ENCODE measurements at regions not wholly inside any gene's neighbourhood (a gene's known extent, or its start where the extent isn't known, plus 50 kb on each side); places are given as distances from the start of the nearest gene placed in this dataset.
"Not testable (repeated sequence)": the region's sequence is repeated elsewhere in the genome, so short reads cannot be mapped to it uniquely, and the experiment has no call there.

- Histone ChIP-seq H3K4me3 (ENCODE audit: low read length in 2 of 2) (no peak overlapping the region), H3K27me3 (ENCODE audit: control insufficient read depth in 2 of 2, insufficient read depth in 2 of 2, low read length in 2 of 2) (no peaks in the 10 kb centered on the region), H3K27ac (ENCODE audit: low read depth in 2 of 2, low read length in 2 of 2) (no peak overlapping the region), H3K9me3 (ENCODE audit: control insufficient read depth in 2 of 2, low read length in 2 of 2) (no peaks in the 10 kb centered on the region), H3K4me1 (ENCODE audit: control insufficient read depth in 2 of 2, insufficient read depth in 2 of 2, low read length in 2 of 2) (no peaks in the 10 kb centered on the region), H3K36me3 (ENCODE audit: control insufficient read depth in 2 of 2, insufficient read depth in 2 of 2, low read length in 2 of 2) (no peaks in the 10 kb centered on the region), H3K9ac (ENCODE audit: low read depth in 1 of 2, low read length in 2 of 2) (no peak overlapping the region)
Observed at GRCh38 chr6:97468981-97469380, 186.0 kb upstream of the MMS22L start.

- Histone ChIP-seq H3K27me3 (ENCODE audit: control insufficient read depth in 2 of 2, insufficient read depth in 2 of 2, low read length in 2 of 2) (no peaks in the 10 kb centered on the region), H3K36me3 (ENCODE audit: control insufficient read depth in 2 of 2, insufficient read depth in 2 of 2, low read length in 2 of 2) (no peaks in the 10 kb centered on the region), H3K9me3 (ENCODE audit: control insufficient read depth in 2 of 2, low read length in 2 of 2) (no peaks in the 10 kb centered on the region), H3K9ac (ENCODE audit: low read depth in 1 of 2, low read length in 2 of 2) (no peak overlapping the region), H3K4me3 (ENCODE audit: low read length in 2 of 2) (no peak overlapping the region), H3K4me1 (ENCODE audit: control insufficient read depth in 2 of 2, insufficient read depth in 2 of 2, low read length in 2 of 2) (no peaks in the 10 kb centered on the region), H3K27ac (ENCODE audit: low read depth in 2 of 2, low read length in 2 of 2) (no peak overlapping the region)
Observed at GRCh38 chr6:97469451-97469850, 186.4 kb upstream of the MMS22L start.

DNA sequence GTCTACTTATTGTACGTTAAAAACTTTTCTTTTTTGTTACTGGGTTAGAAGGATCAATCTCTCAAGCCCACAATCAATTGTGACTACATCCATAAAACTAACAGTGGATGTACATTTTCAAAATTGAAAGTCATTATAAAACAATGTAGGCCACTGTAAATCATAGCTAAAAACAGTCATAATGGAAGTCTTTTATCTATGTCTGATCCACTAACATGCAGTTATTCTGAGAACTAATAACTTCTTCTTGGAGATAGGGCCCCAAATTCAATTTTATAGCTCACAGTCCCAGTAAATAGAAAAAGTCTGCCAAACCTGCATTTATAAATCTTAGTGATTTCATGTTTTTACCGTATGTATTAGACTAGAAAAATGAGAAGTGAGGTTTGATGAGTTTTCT is 187.3 kb upstream of the MMS22L start:
- H3K9ac ChIP-seq (ENCODE audit: low read depth in 1 of 2, low read length in 2 of 2): no peak overlapping the region
- no peaks in the 10 kb centered on the region for H3K4me1 ChIP-seq (ENCODE audit: control insufficient read depth in 2 of 2, insufficient read depth in 2 of 2, low read length in 2 of 2)
- H3K9me3 ChIP-seq (ENCODE audit: control insufficient read depth in 2 of 2, low read length in 2 of 2): no peaks in the 10 kb centered on the region
- H3K36me3 ChIP-seq (ENCODE audit: control insufficient read depth in 2 of 2, insufficient read depth in 2 of 2, low read length in 2 of 2): no peaks in the 10 kb centered on the region
- H3K4me3 ChIP-seq (ENCODE audit: low read length in 2 of 2): no peak overlapping the region
- H3K27ac ChIP-seq (ENCODE audit: low read depth in 2 of 2, low read length in 2 of 2): no peak overlapping the region
- H3K27me3 ChIP-seq (ENCODE audit: control insufficient read depth in 2 of 2, insufficient read depth in 2 of 2, low read length in 2 of 2): no peaks in the 10 kb centered on the region

DNA sequence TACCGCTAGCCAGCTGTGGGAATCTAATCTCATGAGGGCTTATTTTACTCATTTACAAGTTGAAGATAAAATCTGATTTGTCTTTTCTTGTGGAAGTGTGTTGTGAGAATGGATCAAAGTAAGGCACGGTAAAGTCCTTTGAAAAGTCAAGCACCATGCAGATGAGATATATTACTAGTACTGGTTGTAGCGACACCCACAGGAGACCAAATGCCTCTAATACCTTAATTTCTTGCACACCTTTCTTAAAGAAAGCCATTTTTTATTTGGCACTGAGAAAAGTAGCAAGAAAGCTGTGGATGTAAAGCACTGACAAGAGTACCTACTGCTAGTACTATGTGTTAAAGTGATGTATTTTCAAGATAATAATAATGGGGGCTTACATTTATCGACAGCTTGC is 191.0 kb upstream of the MMS22L start:
- no peaks in the 10 kb centered on the region for H3K27me3 ChIP-seq (ENCODE audit: control insufficient read depth in 2 of 2, insufficient read depth in 2 of 2, low read length in 2 of 2)
- no peak overlapping the region for H3K27ac ChIP-seq (ENCODE audit: low read depth in 2 of 2, low read length in 2 of 2)
- no peaks in the 10 kb centered on the region for H3K4me1 ChIP-seq (ENCODE audit: control insufficient read depth in 2 of 2, insufficient read depth in 2 of 2, low read length in 2 of 2)
- no peak overlapping the region for H3K4me3 ChIP-seq (ENCODE audit: low read length in 2 of 2)
- H3K9me3 ChIP-seq (ENCODE audit: control insufficient read depth in 2 of 2, low read length in 2 of 2): no peaks in the 10 kb centered on the region
- H3K9ac ChIP-seq (ENCODE audit: low read depth in 1 of 2, low read length in 2 of 2): no peak overlapping the region
- H3K36me3 ChIP-seq (ENCODE audit: control insufficient read depth in 2 of 2, insufficient read depth in 2 of 2, low read length in 2 of 2): no peaks in the 10 kb centered on the region

GRCh38 chr6:97497713-97498331 is 214.8 kb upstream of the MMS22L start:
- Histone ChIP-seq H3K4me1 (ENCODE audit: control insufficient read depth in 2 of 2, insufficient read depth in 2 of 2, low read length in 2 of 2) (no peaks in the 10 kb centered on the region), H3K36me3 (ENCODE audit: control insufficient read depth in 2 of 2, insufficient read depth in 2 of 2, low read length in 2 of 2) (no peaks in the 10 kb centered on the region), H3K27ac (ENCODE audit: low read depth in 2 of 2, low read length in 2 of 2) (no peak overlapping the region), H3K9me3 (ENCODE audit: control insufficient read depth in 2 of 2, low read length in 2 of 2) (no peaks in the 10 kb centered on the region), H3K4me3 (ENCODE audit: low read length in 2 of 2) (no peak overlapping the region), H3K9ac (ENCODE audit: low read depth in 1 of 2, low read length in 2 of 2) (no peak overlapping the region), H3K27me3 (ENCODE audit: control insufficient read depth in 2 of 2, insufficient read depth in 2 of 2, low read length in 2 of 2) (no peaks in the 10 kb centered on the region)

GRCh38 chr6:97501853-97502252 is 218.8 kb upstream of the MMS22L start:
- H3K27me3 ChIP-seq (ENCODE audit: control insufficient read depth in 2 of 2, insufficient read depth in 2 of 2, low read length in 2 of 2): no peaks in the 10 kb centered on the region
- no peaks in the 10 kb centered on the region for H3K9me3 ChIP-seq (ENCODE audit: control insufficient read depth in 2 of 2, low read length in 2 of 2)
- no peak overlapping the region for H3K9ac ChIP-seq (ENCODE audit: low read depth in 1 of 2, low read length in 2 of 2)
- no peaks in the 10 kb centered on the region for H3K4me1 ChIP-seq (ENCODE audit: control insufficient read depth in 2 of 2, insufficient read depth in 2 of 2, low read length in 2 of 2)
- H3K36me3 ChIP-seq (ENCODE audit: control insufficient read depth in 2 of 2, insufficient read depth in 2 of 2, low read length in 2 of 2): no peaks in the 10 kb centered on the region
- H3K4me3 ChIP-seq (ENCODE audit: low read length in 2 of 2): no peak overlapping the region
- no peak overlapping the region for H3K27ac ChIP-seq (ENCODE audit: low read depth in 2 of 2, low read length in 2 of 2)

GRCh38 chr6:97508646-97509045 is 225.6 kb upstream of the MMS22L start:
- H3K4me1 ChIP-seq (ENCODE audit: control insufficient read depth in 2 of 2, insufficient read depth in 2 of 2, low read length in 2 of 2): no peaks in the 10 kb centered on the region
- no peaks in the 10 kb centered on the region for H3K36me3 ChIP-seq (ENCODE audit: control insufficient read depth in 2 of 2, insufficient read depth in 2 of 2, low read length in 2 of 2)
- no peaks in the 10 kb centered on the region for H3K9me3 ChIP-seq (ENCODE audit: control insufficient read depth in 2 of 2, low read length in 2 of 2)
- H3K27ac ChIP-seq (ENCODE audit: low read depth in 2 of 2, low read length in 2 of 2): no peak overlapping the region
- no peak overlapping the region for H3K4me3 ChIP-seq (ENCODE audit: low read length in 2 of 2)
- no peak overlapping the region for H3K9ac ChIP-seq (ENCODE audit: low read depth in 1 of 2, low read length in 2 of 2)
- no peaks in the 10 kb centered on the region for H3K27me3 ChIP-seq (ENCODE audit: control insufficient read depth in 2 of 2, insufficient read depth in 2 of 2, low read length in 2 of 2)

- H3K36me3 ChIP-seq (ENCODE audit: control insufficient read depth in 2 of 2, insufficient read depth in 2 of 2, low read length in 2 of 2): not testable (repeated sequence)
Observed at GRCh38 chr6:97513260-97513659, 230.2 kb upstream of the MMS22L start.

DNA sequence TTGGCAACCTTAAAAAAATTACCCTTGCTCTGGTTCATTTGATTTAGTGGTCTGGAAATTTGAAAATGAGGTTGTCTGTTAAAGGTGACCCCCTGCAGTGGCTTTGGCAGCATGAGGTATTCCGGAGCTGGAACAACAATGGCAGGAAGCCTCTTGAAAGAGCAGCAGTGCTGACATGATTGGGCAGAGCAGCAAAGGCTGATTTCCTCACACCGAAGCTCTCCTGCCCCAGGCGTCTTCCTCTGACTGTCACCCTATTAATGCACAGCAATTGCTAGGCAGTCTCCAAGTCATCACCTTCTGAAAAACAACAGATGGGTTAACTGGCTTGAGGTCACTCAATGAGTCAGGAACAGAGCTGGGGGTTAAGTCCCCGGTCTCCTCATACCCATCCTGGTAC is 241.8 kb upstream of the MMS22L start:
- H3K36me3 ChIP-seq (ENCODE audit: control insufficient read depth in 2 of 2, insufficient read depth in 2 of 2, low read length in 2 of 2): no peaks in the 10 kb centered on the region
- H3K9me3 ChIP-seq (ENCODE audit: control insufficient read depth in 2 of 2, low read length in 2 of 2): no peaks in the 10 kb centered on the region
- no peaks in the 10 kb centered on the region for H3K4me1 ChIP-seq (ENCODE audit: control insufficient read depth in 2 of 2, insufficient read depth in 2 of 2, low read length in 2 of 2)
- H3K4me3 ChIP-seq (ENCODE audit: low read length in 2 of 2): no peak overlapping the region
- no peak overlapping the region for H3K9ac ChIP-seq (ENCODE audit: low read depth in 1 of 2, low read length in 2 of 2)
- H3K27me3 ChIP-seq (ENCODE audit: control insufficient read depth in 2 of 2, insufficient read depth in 2 of 2, low read length in 2 of 2): no peaks in the 10 kb centered on the region
- H3K27ac ChIP-seq (ENCODE audit: low read depth in 2 of 2, low read length in 2 of 2): no peak overlapping the region

More at GRCh38 chr6:97513260-97513659, 230.2 kb upstream of the MMS22L start:
- not testable (repeated sequence) for H3K27ac ChIP-seq (ENCODE audit: low read depth in 2 of 2, low read length in 2 of 2); H3K4me3 ChIP-seq (ENCODE audit: low read length in 2 of 2); H3K4me1 ChIP-seq (ENCODE audit: control insufficient read depth in 2 of 2, insufficient read depth in 2 of 2, low read length in 2 of 2); H3K9me3 ChIP-seq (ENCODE audit: control insufficient read depth in 2 of 2, low read length in 2 of 2); H3K27me3 ChIP-seq (ENCODE audit: control insufficient read depth in 2 of 2, insufficient read depth in 2 of 2, low read length in 2 of 2); H3K9ac ChIP-seq (ENCODE audit: low read depth in 1 of 2, low read length in 2 of 2)

DNA sequence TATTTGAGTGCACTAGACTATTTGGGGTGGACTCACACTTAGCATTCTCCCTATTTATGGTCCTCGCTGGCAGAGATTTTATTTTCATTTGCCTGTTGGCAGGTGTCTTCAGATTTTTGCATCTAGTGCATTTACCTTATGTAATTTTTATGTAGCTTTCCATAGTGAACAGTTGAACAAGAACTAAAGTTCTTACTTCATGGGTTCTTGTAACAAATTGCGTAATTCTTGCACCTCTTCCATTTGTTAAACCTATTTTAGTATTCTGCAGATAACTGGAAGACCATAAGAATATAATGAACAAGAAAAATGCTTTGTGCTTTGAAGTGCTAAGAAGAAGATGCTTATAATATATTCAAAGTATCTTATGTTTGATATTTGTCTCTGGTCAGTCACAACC is 252.8 kb upstream of the MMS22L start:
- H3K9me3 ChIP-seq (ENCODE audit: control insufficient read depth in 2 of 2, low read length in 2 of 2): no peaks in the 10 kb centered on the region
- H3K9ac ChIP-seq (ENCODE audit: low read depth in 1 of 2, low read length in 2 of 2): no peak overlapping the region
- no peak overlapping the region for H3K4me3 ChIP-seq (ENCODE audit: low read length in 2 of 2)
- H3K36me3 ChIP-seq (ENCODE audit: control insufficient read depth in 2 of 2, insufficient read depth in 2 of 2, low read length in 2 of 2): no peaks in the 10 kb centered on the region
- no peak overlapping the region for H3K27ac ChIP-seq (ENCODE audit: low read depth in 2 of 2, low read length in 2 of 2)
- no peaks in the 10 kb centered on the region for H3K4me1 ChIP-seq (ENCODE audit: control insufficient read depth in 2 of 2, insufficient read depth in 2 of 2, low read length in 2 of 2)
- no peaks in the 10 kb centered on the region for H3K27me3 ChIP-seq (ENCODE audit: control insufficient read depth in 2 of 2, insufficient read depth in 2 of 2, low read length in 2 of 2)

DNA sequence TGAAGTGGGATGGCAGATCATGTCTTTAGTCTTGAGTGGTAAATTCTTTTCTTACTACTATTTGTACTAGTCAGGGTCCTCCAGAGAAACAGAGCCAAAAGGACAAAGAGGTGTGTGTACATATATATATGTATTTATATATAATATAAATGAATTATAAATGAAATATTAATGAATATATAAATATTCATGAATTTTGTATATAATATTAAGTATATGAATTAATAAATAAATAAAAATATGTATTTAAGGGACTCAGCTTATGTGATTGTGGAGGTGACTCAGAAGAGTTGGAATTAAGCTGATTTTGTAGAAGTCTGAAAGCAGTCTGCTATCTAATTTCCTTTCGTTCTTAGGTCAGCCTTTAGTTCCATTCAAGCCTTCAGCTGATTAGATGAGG is 265.3 kb upstream of the MMS22L start:
- Histone ChIP-seq H3K36me3 (ENCODE audit: control insufficient read depth in 2 of 2, insufficient read depth in 2 of 2, low read length in 2 of 2) (no peaks in the 10 kb centered on the region), H3K27ac (ENCODE audit: low read depth in 2 of 2, low read length in 2 of 2) (no peak overlapping the region), H3K27me3 (ENCODE audit: control insufficient read depth in 2 of 2, insufficient read depth in 2 of 2, low read length in 2 of 2) (no peaks in the 10 kb centered on the region), H3K4me1 (ENCODE audit: control insufficient read depth in 2 of 2, insufficient read depth in 2 of 2, low read length in 2 of 2) (no peaks in the 10 kb centered on the region), H3K4me3 (ENCODE audit: low read length in 2 of 2) (no peak overlapping the region), H3K9me3 (ENCODE audit: control insufficient read depth in 2 of 2, low read length in 2 of 2) (no peaks in the 10 kb centered on the region), H3K9ac (ENCODE audit: low read depth in 1 of 2, low read length in 2 of 2) (no peak overlapping the region)

Data from mucosa of rectum (tissue), 2 donors.